GM18861 (cell line): ENCODE measurements at regions not wholly inside any gene's neighbourhood (a gene's known extent, or its start where the extent isn't known, plus 50 kb on each side); places are given as distances from the start of the nearest gene placed in this dataset.

Source experiments
- ATAC-seq: cut with Tn5 transposase; IDR thresholded peaks from one replicate; pipeline ENCODE4 v1.9.1; 2021; ENCODE audit not compliant: unreplicated experiment

DNA sequence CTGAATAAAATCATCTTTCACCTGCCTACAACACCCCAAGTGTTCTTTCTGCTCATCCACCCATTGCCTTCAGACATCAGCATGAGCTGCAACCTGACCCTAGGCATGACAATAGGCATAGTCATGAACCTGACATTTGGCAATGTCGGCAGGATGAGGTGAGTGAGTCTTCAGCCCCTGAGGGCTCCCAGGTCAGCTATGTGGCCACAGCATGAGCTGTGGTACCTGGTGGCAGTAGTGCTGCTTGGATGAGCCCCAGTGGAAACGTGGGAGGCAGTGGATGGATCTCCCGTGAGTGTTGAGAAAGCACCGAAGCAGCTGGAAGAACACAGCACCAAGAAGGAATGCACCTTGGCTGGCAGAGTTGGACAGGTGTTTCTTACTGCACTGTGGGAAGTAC is 334.8 kb upstream of the FAR2 start:
- ATAC-seq = no peak

DNA sequence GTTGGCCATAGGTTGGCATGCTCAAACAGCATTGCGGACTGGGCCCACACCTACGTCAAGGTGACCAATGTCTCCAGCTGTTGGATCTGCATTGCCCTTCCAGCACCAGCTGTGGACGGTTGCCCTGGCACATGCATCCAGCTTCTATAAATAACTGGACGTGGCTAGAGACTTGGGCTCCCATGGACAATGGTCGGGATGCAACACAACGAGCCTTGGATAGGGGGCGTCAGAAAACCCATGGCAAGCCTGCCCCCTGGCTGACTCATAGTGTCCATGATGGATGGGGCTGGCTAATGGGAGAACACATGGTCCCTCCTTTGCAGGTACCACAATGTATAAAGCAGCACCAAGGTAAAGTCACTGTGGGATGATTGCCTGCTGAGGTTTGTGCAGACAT is 331.6 kb upstream of the FAR2 start:
- no peak for ATAC-seq

DNA sequence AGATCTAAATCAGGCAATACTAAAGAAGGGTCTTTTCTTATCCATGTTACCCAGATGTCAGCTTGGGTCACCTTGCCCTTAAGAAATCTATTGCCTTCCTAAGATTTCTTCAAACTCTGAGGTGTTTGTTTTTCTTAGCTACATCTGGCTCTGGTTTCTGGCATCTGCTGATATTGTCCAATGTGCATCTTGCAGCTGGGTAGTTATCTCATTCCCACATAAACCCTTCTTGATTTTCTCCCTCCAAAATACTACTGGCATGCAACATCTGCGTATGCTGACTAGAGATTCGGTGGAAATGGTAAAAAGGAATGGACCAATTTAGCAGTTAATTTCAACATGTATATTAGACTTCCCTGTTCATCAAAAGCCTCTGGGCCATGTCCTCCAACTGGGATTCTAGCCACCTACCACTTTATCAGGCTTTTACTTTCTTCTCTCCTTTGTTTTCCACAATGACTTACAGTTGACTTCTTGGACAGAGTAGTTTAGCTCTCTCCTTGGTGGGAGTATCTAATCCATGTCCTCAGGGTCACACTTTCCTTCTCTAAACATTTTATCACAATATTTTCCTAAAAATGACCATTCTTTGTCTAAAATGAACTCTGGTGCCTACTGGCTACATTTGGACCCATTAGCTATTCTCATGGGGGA is 324.8 kb upstream of the FAR2 start:
- ATAC-seq = no peak

DNA sequence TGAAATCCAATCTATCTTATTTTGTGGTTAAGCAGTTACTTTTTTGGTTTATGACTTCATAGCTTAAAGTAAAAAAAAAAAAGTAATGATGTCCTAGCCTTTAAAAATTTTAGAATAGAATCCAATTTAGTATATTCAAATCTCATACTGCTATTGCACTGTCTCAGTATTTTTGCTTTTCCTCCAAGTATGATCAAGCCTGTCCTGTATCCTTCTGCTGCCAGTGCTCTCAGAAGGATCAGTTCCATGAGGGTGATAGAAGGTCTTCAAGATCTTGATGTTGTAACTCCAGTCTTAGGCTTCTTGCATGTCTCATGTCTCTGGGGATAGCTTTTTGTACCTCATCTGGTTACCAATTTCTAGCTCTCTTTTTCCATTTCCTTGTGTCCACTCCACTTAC is 324.2 kb upstream of the FAR2 start:
- no peak for ATAC-seq

- no peak for ATAC-seq
Observed at GRCh38 chr12:28826766-28827165, 322.3 kb upstream of the FAR2 start.

- ATAC-seq = no peak
Observed at GRCh38 chr12:28827861-28828260, 321.2 kb upstream of the FAR2 start.

DNA sequence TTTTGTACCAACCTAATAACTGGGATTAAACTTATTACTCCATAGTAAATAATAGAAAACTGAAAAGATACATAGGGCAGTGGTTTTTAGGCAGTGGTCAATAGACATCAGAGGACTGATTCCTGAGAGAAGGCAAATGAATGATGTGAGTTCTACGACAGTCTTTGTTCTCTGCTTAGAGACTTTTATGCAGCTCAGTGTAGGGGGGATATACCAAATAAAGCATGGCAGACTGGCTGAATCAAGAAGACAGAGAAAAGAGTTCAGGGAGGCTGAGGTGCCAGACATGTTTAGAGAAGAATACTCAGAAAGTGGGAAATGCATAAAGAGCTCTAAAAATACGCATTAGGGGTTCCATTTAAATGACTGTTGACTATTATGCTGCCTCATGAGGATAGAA is 320.8 kb upstream of the FAR2 start:
- ATAC-seq = no peak

DNA sequence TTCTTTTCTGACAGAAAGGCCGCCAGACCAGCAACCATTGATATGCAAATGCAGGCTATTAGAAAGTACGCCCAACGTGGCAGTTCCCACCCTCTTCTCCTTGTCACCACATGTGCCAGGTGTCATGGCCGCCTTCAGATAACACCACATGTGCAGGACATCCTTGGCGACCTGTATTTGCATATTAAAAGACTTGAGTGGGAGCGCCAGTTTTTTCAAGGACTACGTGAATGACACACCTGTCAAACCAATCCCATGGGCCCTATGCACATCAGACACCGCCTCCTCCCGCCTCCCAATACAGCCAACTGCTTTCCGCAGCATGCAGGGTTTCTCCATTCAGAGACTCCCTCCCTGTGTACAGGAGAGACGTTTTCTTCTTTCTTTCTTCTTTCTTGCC is 318.6 kb upstream of the FAR2 start:
- ATAC-seq = no peak

GRCh38 chr12:28844718-28845117 is 304.4 kb upstream of the FAR2 start:
- ATAC-seq = no peak

DNA sequence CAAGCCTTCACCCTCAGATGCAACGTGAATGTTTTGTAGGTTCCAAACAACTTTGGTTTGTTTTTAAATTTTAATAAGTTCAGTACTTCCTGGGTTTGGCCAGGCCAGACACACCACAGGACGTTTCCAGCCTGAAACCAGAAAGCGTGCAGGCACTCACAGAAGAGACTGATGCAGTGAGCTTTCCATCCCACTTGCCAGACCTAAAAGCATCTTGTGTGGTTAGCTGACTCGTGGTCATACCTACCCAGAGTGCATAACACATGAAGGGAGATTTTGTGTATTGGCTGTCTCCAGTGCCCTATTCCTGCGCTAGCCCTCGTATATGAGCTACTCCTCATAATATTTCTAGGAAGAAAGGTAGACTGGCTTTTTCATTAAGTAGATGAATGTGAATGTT is 297.3 kb upstream of the FAR2 start:
- ATAC-seq = no peak

DNA sequence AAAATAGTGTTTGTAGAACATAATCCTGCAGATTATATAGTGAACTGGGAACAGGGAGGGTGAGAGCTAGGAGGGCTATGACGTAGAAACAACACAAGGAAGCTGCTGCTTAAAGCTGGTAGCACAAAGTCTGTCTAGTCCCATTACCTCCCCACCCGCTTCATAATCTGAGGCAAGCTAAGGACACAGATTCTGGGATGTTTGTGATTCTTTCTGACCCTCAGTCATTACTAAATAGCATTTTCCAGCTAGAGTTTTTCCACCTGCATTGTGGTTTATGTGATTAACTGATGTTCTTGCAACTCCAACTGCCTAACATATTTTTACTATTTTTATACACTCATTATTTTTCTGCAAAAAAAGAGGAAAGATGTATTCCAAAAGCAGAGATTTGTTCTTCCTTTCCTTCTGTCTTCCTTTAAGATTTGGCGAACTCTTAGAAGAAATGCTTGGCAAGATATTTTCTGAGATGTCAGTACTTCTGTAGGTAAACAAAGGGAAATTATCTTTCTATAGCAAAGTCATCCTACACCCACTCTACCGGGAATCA is 293.2 kb upstream of the FAR2 start:
- ATAC-seq = no peak

DNA sequence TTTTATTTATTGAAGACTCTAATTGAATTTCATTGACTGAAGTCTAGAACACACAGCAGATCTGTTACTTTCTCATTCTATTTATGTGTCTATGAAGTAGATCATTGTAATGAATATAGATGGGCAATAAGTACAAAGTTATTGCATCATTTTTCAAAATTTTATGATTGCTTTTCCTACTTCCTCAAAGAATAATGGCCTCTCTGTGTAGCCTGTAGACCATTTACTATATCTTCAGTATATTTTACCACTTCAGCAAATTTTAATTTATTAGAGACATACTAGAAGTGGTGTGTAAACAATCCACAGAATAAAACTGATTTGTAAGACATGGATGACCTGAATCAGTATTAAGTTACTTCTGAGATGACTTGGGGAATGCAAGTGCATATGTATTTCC is 291.7 kb upstream of the FAR2 start:
- ATAC-seq = no peak

DNA sequence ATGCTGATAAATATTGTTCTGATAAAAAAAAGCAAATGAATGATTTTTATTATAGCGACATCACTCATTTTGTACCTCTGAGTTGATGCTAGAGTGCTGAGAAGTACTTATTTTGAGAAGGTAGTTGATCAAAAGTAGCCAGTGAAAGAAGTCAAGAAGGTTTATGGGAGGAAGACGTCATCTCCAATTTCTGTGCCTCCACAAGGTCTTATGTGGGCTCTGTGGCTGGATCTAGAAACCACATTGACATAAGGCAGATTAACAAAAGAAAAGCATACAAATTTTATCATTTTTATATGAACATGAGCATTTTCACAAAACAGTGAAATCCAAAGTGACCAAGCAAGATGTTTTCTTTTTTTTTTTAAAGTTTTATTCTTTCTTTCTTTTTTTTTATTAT is 289.5 kb upstream of the FAR2 start:
- ATAC-seq = no peak

- no peak for ATAC-seq
Observed at GRCh38 chr12:28865776-28866175, 283.3 kb upstream of the FAR2 start.

DNA sequence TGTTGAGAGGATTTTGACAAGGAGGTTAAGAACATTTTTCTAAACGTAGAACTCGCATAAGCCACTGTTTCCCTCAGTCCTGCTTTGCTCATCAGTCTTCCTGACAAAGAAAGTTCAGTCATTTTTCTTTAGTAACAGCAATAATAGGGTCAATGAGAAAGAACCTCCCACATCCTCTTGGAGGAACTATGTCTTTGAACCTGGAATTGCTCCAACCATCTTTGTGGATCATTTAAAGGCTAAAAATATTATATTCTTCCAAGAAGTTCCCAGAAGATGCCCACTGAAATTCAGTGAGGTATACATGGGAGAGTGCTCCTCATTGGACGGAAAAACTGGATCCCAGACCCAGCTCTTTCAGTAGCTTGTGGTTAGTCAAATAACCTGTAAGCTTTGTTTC is 282.8 kb upstream of the FAR2 start:
- no peak for ATAC-seq

DNA sequence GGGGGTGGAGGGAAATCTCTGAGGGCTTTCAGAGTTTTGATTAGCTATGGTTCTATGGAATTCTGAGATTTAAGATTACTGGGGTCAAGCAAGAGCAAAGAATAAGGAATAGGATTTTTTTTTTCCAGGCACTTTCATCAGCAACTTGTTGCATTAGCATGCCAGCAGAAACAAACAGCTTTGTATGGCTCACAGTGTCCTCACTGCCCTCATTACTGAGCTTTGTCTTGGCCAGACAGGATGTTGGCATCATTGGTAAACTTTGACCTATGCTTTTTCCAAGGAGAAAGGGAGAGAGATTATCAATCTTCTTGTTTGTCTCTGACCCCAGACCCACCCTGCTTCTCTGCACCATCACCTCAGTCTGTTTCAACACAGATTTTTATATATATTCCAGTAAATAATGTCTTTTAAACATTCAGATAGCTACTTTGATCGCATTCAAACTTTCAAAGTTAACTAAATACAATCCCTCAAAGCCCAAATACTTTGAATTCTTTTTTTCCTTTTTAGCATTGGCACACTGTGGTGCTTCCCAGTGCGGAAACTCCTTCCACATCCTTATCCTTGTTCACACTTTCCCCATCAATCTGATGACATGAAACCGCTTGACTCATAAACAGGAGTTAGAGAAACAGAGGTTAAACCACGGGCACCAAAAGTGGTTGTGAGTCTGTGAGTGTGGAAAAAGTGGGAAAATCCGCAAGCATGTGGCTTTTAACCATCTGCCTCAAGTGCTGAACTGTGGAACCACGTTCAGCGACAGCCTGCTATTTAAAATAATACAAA is 282.2 kb upstream of the FAR2 start:
- ATAC-seq = no peak

- ATAC-seq = no peak
Observed at GRCh38 chr12:28868414-28868813, 280.7 kb upstream of the FAR2 start.

DNA sequence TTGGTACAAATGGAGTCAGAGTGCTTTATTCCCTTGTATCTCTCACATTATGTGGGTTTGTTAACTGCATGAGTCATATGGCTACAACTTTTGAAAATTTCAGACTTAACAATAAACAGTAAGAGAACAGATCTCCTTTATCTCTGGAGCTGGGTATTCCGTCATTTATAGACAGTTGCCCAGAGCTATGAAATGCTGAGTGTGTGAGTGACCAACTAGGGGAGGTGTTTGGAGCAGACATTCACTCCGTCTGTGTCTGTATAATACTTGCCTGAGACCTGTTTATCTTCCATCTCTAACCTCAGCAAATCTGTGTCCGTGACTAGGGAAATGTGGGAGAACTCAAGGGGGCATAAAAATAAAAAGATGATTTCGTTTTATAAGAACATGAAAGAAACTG is 279.9 kb upstream of the FAR2 start:
- no peak for ATAC-seq

DNA sequence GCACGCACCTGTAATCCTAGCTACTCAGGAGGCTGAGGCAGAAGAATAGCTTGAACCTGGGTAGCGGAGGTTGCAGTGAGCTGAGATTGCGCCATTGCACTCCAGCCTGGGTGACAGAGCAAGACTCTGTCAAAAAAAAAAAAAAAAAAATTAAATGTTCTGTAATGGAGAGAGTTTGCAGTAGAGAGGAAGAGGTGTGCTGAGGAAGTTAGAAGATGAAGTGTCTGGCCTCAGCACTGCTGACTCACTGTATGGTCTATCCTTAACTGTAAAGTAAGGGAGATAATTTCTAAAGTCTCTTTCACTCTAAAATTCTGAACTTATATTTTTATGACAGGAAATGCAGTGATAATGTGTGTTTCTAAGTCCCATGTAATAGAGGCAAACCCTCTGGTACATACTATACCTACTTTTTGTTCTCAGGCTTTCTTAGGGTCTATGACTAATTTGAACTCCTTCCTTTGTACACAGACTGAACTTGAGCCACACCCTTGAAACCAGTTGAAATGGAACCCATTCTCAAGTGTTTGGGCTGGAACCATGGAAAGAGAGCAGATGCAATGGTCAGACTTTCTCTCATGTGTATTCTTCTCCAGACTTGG is 278.1 kb upstream of the FAR2 start:
- no peak for ATAC-seq

GRCh38 chr12:28872654-28873268 is 276.3 kb upstream of the FAR2 start:
- no peak for ATAC-seq

DNA sequence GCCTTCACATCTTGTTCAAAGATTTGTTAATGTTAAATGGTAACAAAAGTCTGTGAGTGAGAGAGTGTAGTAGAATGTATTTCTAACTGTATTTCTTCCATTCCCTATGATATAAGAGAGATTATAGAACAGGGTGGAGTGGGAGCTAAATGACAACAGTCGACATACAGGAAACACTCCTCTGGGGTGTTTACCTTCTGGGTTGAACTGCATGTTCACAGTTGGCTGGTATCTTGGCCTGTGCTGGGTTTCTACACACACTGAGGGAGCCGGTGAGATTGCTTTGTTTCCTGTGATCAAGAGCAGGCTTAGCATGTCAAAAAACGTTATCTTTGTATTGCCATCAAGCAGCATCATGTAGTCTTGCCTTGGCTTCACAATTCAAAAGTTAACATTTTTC is 274.3 kb upstream of the FAR2 start:
- no peak for ATAC-seq
